Type B pancreatic cell (in vitro differentiated cells): ENCODE measurements at regions not wholly inside any gene's neighbourhood (a gene's known extent, or its start where the extent isn't known, plus 50 kb on each side); places are given as distances from the start of the nearest gene placed in this dataset.

Experiments used
- DNase-seq: peaks from one replicate; pipeline ENCODE4 v3.0.0; 2021; ENCODE audit warnings: mixed read lengths; ENCODE audit not compliant: unreplicated experiment; ENCODE audit errors: extremely low spot score
- H3K27ac Mint-ChIP-seq: 2 replicates; pipeline ENCODE4 v1.8.0; 2021; ENCODE audit warnings: mild to moderate bottlenecking, mixed read lengths
- H3K27me3 Mint-ChIP-seq: 2 replicates; pipeline ENCODE4 v1.8.0; 2021; ENCODE audit warnings: mixed read lengths
- H3K36me3 Mint-ChIP-seq: 2 replicates; pipeline ENCODE4 v1.8.0; 2021; ENCODE audit warnings: mixed read lengths
- H3K4me1 Mint-ChIP-seq: one replicate; pipeline ENCODE4 v1.8.0; 2021; ENCODE audit warnings: mixed read lengths; ENCODE audit not compliant: unreplicated experiment
- H3K4me3 Mint-ChIP-seq: 2 replicates; pipeline ENCODE4 v1.8.0; 2021; ENCODE audit warnings: mild to moderate bottlenecking, mixed read lengths
- H3K9me3 Mint-ChIP-seq: 2 replicates; pipeline ENCODE4 v1.8.0; 2021; ENCODE audit warnings: mixed read lengths
- CTCF ChIP-seq: fragments of 200-600 bp; sonication (generic); conservative IDR thresholded peaks from 2 replicates; pipeline ENCODE4 v1.5.0; 2021; ENCODE audit warnings: antibody characterized with exemption, mild to moderate bottlenecking

DNA sequence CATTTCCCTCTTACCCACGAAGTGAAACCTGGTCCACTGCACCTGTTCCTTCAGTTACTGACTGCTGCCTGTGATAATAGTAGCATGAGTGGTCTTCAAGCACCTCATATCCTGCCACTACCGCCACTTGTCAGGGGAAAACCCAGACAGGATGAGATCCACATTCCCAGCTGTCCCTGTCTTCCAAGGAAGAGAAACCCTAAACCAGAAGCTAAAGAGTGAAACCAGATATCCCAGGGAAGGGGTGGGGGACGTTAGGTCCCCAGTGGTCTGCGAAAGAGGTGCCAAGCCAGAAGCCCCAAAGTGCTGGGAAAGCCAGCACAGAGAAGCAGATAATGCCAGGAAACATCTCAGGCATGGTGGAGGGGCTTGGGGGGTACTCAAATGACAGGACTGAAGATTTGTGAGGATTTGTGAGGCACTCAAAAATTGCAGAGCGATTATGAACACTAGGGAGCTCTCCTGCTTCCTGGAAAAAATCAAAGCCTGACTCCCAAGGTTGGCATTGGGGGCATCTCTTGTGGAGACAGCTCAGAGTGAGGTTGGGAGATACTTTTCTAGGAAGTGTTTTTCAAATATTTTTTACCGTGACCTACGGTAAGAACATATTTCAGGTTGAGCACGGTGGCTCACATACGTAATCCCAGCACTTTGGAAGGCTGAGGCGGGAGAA, 77.9 kb downstream of the TMEM30B start:
- no peaks in the 10 kb centered on the region for H3K27me3 Mint-ChIP-seq
- peaks cover 12% of the 10 kb centered on the region for H3K4me1 Mint-ChIP-seq
- no peak for DNase-seq
- no peaks in the 10 kb centered on the region for H3K36me3 Mint-ChIP-seq
- TF ChIP-seq CTCF, result no peak
- H3K27ac Mint-ChIP-seq, result no peak overlapping the region
- H3K9me3 Mint-ChIP-seq, result no peaks in the 10 kb centered on the region
- no peak overlapping the region for H3K4me3 Mint-ChIP-seq

GRCh38 chr14:61202124-61202523, 79.0 kb downstream of the TMEM30B start:
- Mint-ChIP-seq H3K9me3 (no peaks in the 10 kb centered on the region), H3K27ac (no peak overlapping the region)

DNA sequence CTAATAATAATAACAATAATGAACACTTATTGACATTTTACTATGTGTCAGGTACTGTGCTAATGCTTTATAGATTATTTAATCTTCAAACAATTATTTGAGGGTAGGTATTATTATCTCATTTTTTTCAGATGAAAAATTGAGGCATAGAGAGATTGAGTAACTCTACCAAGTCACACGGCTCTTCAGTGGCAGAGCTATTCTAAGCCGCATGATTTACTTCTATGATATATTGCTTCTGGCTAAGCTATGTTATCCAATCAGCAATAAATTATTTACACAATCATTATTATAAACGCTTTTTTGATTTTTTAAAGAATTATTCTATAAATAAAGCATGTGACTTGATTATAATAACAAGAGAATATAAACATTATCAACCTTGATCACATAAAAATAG, 80.0 kb downstream of the TMEM30B start:
- no peaks in the 10 kb centered on the region for H3K36me3 Mint-ChIP-seq
- peaks cover 15% of the 10 kb centered on the region for H3K4me1 Mint-ChIP-seq
- H3K4me3 Mint-ChIP-seq, result no peak overlapping the region
- TF ChIP-seq CTCF, result no peak
- H3K27me3 Mint-ChIP-seq, result no peaks in the 10 kb centered on the region
- DNase-seq, result no peak
- no peak overlapping the region for H3K27ac Mint-ChIP-seq
- no peaks in the 10 kb centered on the region for H3K9me3 Mint-ChIP-seq

More at GRCh38 chr14:61202124-61202523, 79.0 kb downstream of the TMEM30B start:
- no peak for DNase-seq
- H3K36me3 Mint-ChIP-seq, result no peaks in the 10 kb centered on the region
- H3K27me3 Mint-ChIP-seq, result no peaks in the 10 kb centered on the region
- TF ChIP-seq CTCF, result no peak
- peaks cover 15% of the 10 kb centered on the region for H3K4me1 Mint-ChIP-seq
- no peak overlapping the region for H3K4me3 Mint-ChIP-seq

GRCh38 chr14:61197416-61197815, 83.7 kb downstream of the TMEM30B start:
- Mint-ChIP-seq H3K36me3 (no peaks in the 10 kb centered on the region), H3K27ac (no peak overlapping the region), H3K27me3 (no peaks in the 10 kb centered on the region), H3K9me3 (peaks cover 6% of the 10 kb centered on the region), H3K4me1 (peaks cover 21% of the 10 kb centered on the region), H3K4me3 (no peak overlapping the region)
- no peak for TF ChIP-seq CTCF
- DNase-seq, result no peak

- TF ChIP-seq CTCF, result no peak
- no peak for DNase-seq
- Mint-ChIP-seq H3K4me1 (peaks cover 17% of the 10 kb centered on the region), H3K36me3 (no peaks in the 10 kb centered on the region), H3K27ac (no peak overlapping the region), H3K9me3 (peaks cover 6% of the 10 kb centered on the region), H3K4me3 (no peak overlapping the region), H3K27me3 (no peaks in the 10 kb centered on the region)
Observed at GRCh38 chr14:61196792-61197191, 84.3 kb downstream of the TMEM30B start.
